ENCODE measurements at regions not wholly inside any gene's neighbourhood (a gene's known extent, or its start where the extent isn't known, plus 50 kb on each side); places are given as distances from the start of the nearest gene placed in this dataset.

- H3K9me3 ChIP-seq (ENCODE audit: insufficient read depth, low read depth), result no peaks in the 10 kb centered on the region
- no peak overlapping the region for H3K4me2 ChIP-seq
- H4K20me1 ChIP-seq (ENCODE audit: insufficient read depth), result no peaks in the 10 kb centered on the region
- H3K36me3 ChIP-seq (ENCODE audit: low read depth), result no peaks in the 10 kb centered on the region
- no peak overlapping the region for H3K27ac ChIP-seq
- no peak for DNase-seq
- H3K79me2 ChIP-seq (ENCODE audit: low read depth), result no peaks in the 10 kb centered on the region
- no TSS peak for BruUV-seq (replicated peaks)
- H3K4me1 ChIP-seq (replicated peaks; ENCODE audit: insufficient read depth), result no peaks in the 10 kb centered on the region
- no peak for TF ChIP-seq CTCF (conservative IDR thresholded peaks at IDR 0.05)
- TF ChIP-seq EZH2 (IDR thresholded peaks at IDR 0.05; ENCODE audit: low read depth), result no peak
- no peaks in the 10 kb centered on the region for H3K9me2 ChIP-seq (ENCODE audit: insufficient read depth)
- H2AFZ ChIP-seq, result no peak overlapping the region
- ChIA-PET POLR2A (ENCODE audit: unreplicated experiment) (no interaction called here), CTCF (no interaction called here)
- H3F3A ChIP-seq (ENCODE audit: insufficient read depth, low read depth), result no peaks in the 10 kb centered on the region
- intact Hi-C loops (cut with micrococcal nuclease; ENCODE audit: unreplicated experiment), result no loop called here
- no peak overlapping the region for H3K4me3 ChIP-seq
- H3K27me3 ChIP-seq (ENCODE audit: insufficient read depth, low read depth), result no peaks in the 10 kb centered on the region
These were observed 163.8 kb downstream of the RASSF9 start for GRCh38 chr12:85672436-85672835.

- no TSS peak for BruUV-seq (replicated peaks)
- Histone ChIP-seq H3K36me3 (ENCODE audit: low read depth) (no peaks in the 10 kb centered on the region), H3F3A (ENCODE audit: insufficient read depth, low read depth) (no peaks in the 10 kb centered on the region), H3K79me2 (ENCODE audit: low read depth) (no peaks in the 10 kb centered on the region), H2AFZ (no peak overlapping the region), H3K9me3 (ENCODE audit: insufficient read depth, low read depth) (no peaks in the 10 kb centered on the region), H3K9me2 (ENCODE audit: insufficient read depth) (no peaks in the 10 kb centered on the region), H3K27me3 (ENCODE audit: insufficient read depth, low read depth) (no peaks in the 10 kb centered on the region), H3K4me2 (no peak overlapping the region), H3K4me3 (no peak overlapping the region), H4K20me1 (ENCODE audit: insufficient read depth) (no peaks in the 10 kb centered on the region), H3K27ac (no peak overlapping the region), H3K4me1 (replicated peaks; ENCODE audit: insufficient read depth) (no peaks in the 10 kb centered on the region)
- CTCF ChIA-PET, result no interaction called here
- POLR2A ChIA-PET (ENCODE audit: unreplicated experiment), result no interaction called here
- intact Hi-C loops (cut with micrococcal nuclease; ENCODE audit: unreplicated experiment), result no loop called here
- TF ChIP-seq CTCF (conservative IDR thresholded peaks at IDR 0.05) (no peak), EZH2 (IDR thresholded peaks at IDR 0.05; ENCODE audit: low read depth) (no peak)
- no peak for DNase-seq
These were observed 162.2 kb downstream of the RASSF9 start for GRCh38 chr12:85673921-85674420.

- H3K4me3 ChIP-seq, result no peak overlapping the region
These were observed 159.1 kb downstream of the RASSF9 start for GRCh38 chr12:85676816-85677749.

More at GRCh38 chr12:85676816-85677749, 159.1 kb downstream of the RASSF9 start:
- Histone ChIP-seq H3K36me3 (ENCODE audit: low read depth) (no peaks in the 10 kb centered on the region), H3K27me3 (ENCODE audit: insufficient read depth, low read depth) (no peaks in the 10 kb centered on the region), H3F3A (ENCODE audit: insufficient read depth, low read depth) (no peaks in the 10 kb centered on the region), H3K9me3 (ENCODE audit: insufficient read depth, low read depth) (no peaks in the 10 kb centered on the region), H3K4me1 (replicated peaks; ENCODE audit: insufficient read depth) (no peaks in the 10 kb centered on the region), H2AFZ (no peak overlapping the region), H3K27ac (no peak overlapping the region), H4K20me1 (ENCODE audit: insufficient read depth) (no peaks in the 10 kb centered on the region), H3K9me2 (ENCODE audit: insufficient read depth) (no peaks in the 10 kb centered on the region), H3K79me2 (ENCODE audit: low read depth) (no peaks in the 10 kb centered on the region), H3K4me2 (no peak overlapping the region)
- no TSS peak for BruUV-seq (replicated peaks)
- intact Hi-C loops (cut with micrococcal nuclease; ENCODE audit: unreplicated experiment), result no loop called here
- no peak for DNase-seq
- TF ChIP-seq EZH2 (IDR thresholded peaks at IDR 0.05; ENCODE audit: low read depth) (no peak), CTCF (conservative IDR thresholded peaks at IDR 0.05) (no peak)
- POLR2A ChIA-PET (ENCODE audit: unreplicated experiment), result no interaction called here
- CTCF ChIA-PET, result no interaction called here

Data from PC-9 (cell line).